ENCODE measurements at regions not wholly inside any gene's neighbourhood (a gene's known extent, or its start where the extent isn't known, plus 50 kb on each side); places are given as distances from the start of the nearest gene placed in this dataset.

- no peak for TF ChIP-seq CTCF (IDR thresholded peaks at IDR 0.05)
- TF ChIP-seq EZH2 (IDR thresholded peaks at IDR 0.05; ENCODE audit: borderline replicate concordance, insufficient read depth, low read depth, low read length, poor library complexity, severe bottlenecking), result no peak
Observed at GRCh38 chr10:70997236-70997635, 108.9 kb upstream of the PCBD1 start.
